Heart left ventricle (tissue), 16 donors: ENCODE measurements at regions not wholly inside any gene's neighbourhood (a gene's known extent, or its start where the extent isn't known, plus 50 kb on each side); places are given as distances from the start of the nearest gene placed in this dataset.

Source experiments
- ATAC-seq, 4 donors: fragments of 200-7000 bp; cut with Tn5 transposase; one replicate each; pipeline ENCODE4 v1.9.1; 2020 to 2022; ENCODE audit warnings: moderate library complexity in 4 of 4, mild to moderate bottlenecking in 3 of 4, moderate number of reproducible peaks in 1 of 4
- DNase-seq, 5 donors: peaks; one replicate each; pipeline ENCODE4 v3.0.0-alpha.2; 2020
- H3K27ac ChIP-seq, 12 donors: fragments of 200-600 bp; sonication (generic) in 4 of 12; one replicate each; pipeline versions ENCODE4 v1.5.0 to v1.8.0; 2016 to 2022; ENCODE audit warnings: mild to moderate bottlenecking in 2 of 12
- H3K27me3 ChIP-seq, 9 donors: fragments of 200-600 bp; sonication (generic) in 2 of 9; one replicate each; pipeline versions ENCODE4 v1.5.1 to v1.8.0; 2016 to 2022; ENCODE audit warnings: mild to moderate bottlenecking in 3 of 9
- H3K36me3 ChIP-seq, 9 donors: fragments of 200-600 bp; sonication (generic) in 2 of 9; one replicate each; pipeline versions ENCODE4 v1.5.0 to v1.8.0; 2018 to 2022; ENCODE audit warnings: mild to moderate bottlenecking in 2 of 9
- H3K4me1 ChIP-seq, 12 donors: fragments of 200-600 bp; sonication (generic) in 4 of 12; one replicate each; pipeline versions ENCODE4 v1.5.0 to v1.8.0; 2016 to 2022; ENCODE audit warnings: mild to moderate bottlenecking in 3 of 12
- H3K4me3 ChIP-seq, 12 donors: fragments of 200-600 bp; sonication (generic) in 4 of 12; one replicate each; pipeline versions ENCODE4 v1.5.0 to v1.8.0; 2017 to 2022; ENCODE audit warnings: mild to moderate bottlenecking in 9 of 12, moderate library complexity in 4 of 12
- H3K9me3 ChIP-seq, 12 donors: fragments of 200-600 bp; sonication (generic) in 4 of 12; one replicate each; pipeline versions ENCODE4 v1.5.0 to v1.8.0; 2016 to 2022; ENCODE audit warnings: mild to moderate bottlenecking in 1 of 12
- CTCF ChIP-seq, 12 donors: fragments of 200-600 bp; sonication (generic) in 4 of 12; IDR thresholded peaks; one replicate each; pipeline versions ENCODE4 v1.5.0 to v1.8.0; 2018 to 2022; ENCODE audit warnings: antibody characterized with exemption in 12 of 12, mild to moderate bottlenecking in 5 of 12
- POLR2A ChIP-seq, 2 donors: fragments of 450-650 bp; IDR thresholded peaks; one replicate each; pipeline ENCODE4 v1.6.1; 2017; ENCODE audit warnings: antibody characterized with exemption in 2 of 2, mild to moderate bottlenecking in 2 of 2, moderate library complexity in 2 of 2
- WGBS, 4 donors: extraction: QIAGEN DNeasy Blood & Tissue Kit in 2 of 4; methylation state at CpG; one replicate each; pipeline versions ENCODE4 v1.1.5 to v1.1.7; 2013 to 2018; 5-methylcytosine and 5-hydroxymethylcytosine counted together
- intact Hi-C, 10 donors: fragments of 100-400 bp; cut with DNase I; formaldehyde crosslinking; loops; one replicate each; pipeline versions ENCODE4 v1.11.1 to v1.14.2; 2022
- donor health status: ischemic (EF 13 %, LVEDD 7.1; RV severe dilation, severe dysfunction).
- donor health status: healthy with polysubstance abuse.
- donor health status: DM: no; HTN: yes; CAD: no.
- donor health status: DM: no; HTN: no; CAD: no.
- donor health status: ischemic (EF 25% LVEDD 6.9; RV normal size, moderate dysfunction).
- donor health status: ischemic (EF 25% LVEDD 5.7; RV mildly dilated, moderate dysfunction).
- donor health status: healthy.
- donor health status: DM: yes; HTN: yes; CAD: no.
- donor health status: ischemic (EF 35%, LVEDD 5.7; RV mildly dilated, moderate dysfunction).
- donor health status: nonischemic (EF 11% LVEDD 7.7; RV severe dilation, severe dysfunction).
- donor health status: DM: yes; HTN: yes; CAD: no.
- donor health status: PGD.
- donor health status: ischemic (EF 29% LVEDD 5.4; RV normal size, mild dysfunction).
- donor health status: nonischemic (EF 23%, LVEDD 6.1; RV moderate dilation, normal function).

GRCh38 chr1:47703981-47704596 is 266.2 kb downstream of the FOXD2 start:
- TF ChIP-seq POLR2A (IDR thresholded peaks at IDR 0.05): no peak
- peak in 3 of 12 donors; percentile 17 to 41 (median 20) for TF ChIP-seq CTCF (IDR thresholded peaks at IDR 0.05)
- peaks cover 4 to 45% (median 26%) of the 10 kb centered on the region in 9 donors for H3K27me3 ChIP-seq
- peaks cover 0 to 13% (median 7%) of the 10 kb centered on the region in 12 donors for H3K4me1 ChIP-seq
- DNase-seq (no peak), ATAC-seq (no peak)
- no peak overlapping the region for H3K27ac ChIP-seq
- H3K9me3 ChIP-seq: no peaks in the 10 kb centered on the region
- H3K36me3 ChIP-seq: no peaks in the 10 kb centered on the region
- 77 to 82% (median 79%) methylated on average over 8 of the region's 8 CpGs for WGBS, 4 donors
- intact Hi-C loops: no loop called here
- H3K4me3 ChIP-seq: no peak overlapping the region

- DNase-seq: no peak
- H3K4me3 ChIP-seq: no peak overlapping the region
- H3K9me3 ChIP-seq: no peaks in the 10 kb centered on the region
- TF ChIP-seq POLR2A (IDR thresholded peaks at IDR 0.05) (no peak), CTCF (IDR thresholded peaks at IDR 0.05) (no peak)
- 67 to 75% (median 72%) methylated on average over 6 of the region's 6 CpGs for WGBS, 4 donors
- no peaks in the 10 kb centered on the region for H3K36me3 ChIP-seq
- H3K4me1 ChIP-seq: peaks cover 7 to 29% (median 21%) of the 10 kb centered on the region in 12 donors
- H3K27ac ChIP-seq: no peak overlapping the region
- no peak for ATAC-seq
- intact Hi-C loops: loop anchor here in 3 of 10 donors (5.0 kb wide), 2 partner anchors 178 to 258 kb away; no protein-coding TSS in a partner anchor
- peaks cover 13 to 60% (median 42%) of the 10 kb centered on the region in 9 donors for H3K27me3 ChIP-seq
Observed at GRCh38 chr1:47705517-47706130, 267.8 kb downstream of the FOXD2 start.

- ATAC-seq: no peak
- Histone ChIP-seq H3K9me3 (no peaks in the 10 kb centered on the region), H3K27me3 (peaks cover 13 to 78% (median 59%) of the 10 kb centered on the region in 9 donors), H3K4me1 (peaks cover 7 to 32% (median 22%) of the 10 kb centered on the region in 12 donors), H3K36me3 (no peaks in the 10 kb centered on the region), H3K27ac (no peak overlapping the region), H3K4me3 (no peak overlapping the region)
- WGBS, 4 donors: 35 to 47% (median 39%) methylated on average over 4 to 6 of the region's 6 CpGs
- TF ChIP-seq CTCF (IDR thresholded peaks at IDR 0.05) (no peak), POLR2A (IDR thresholded peaks at IDR 0.05) (no peak)
- intact Hi-C loops: loop anchor here in 3 of 10 donors (5.0 kb wide), 2 partner anchors 180 to 260 kb away; no protein-coding TSS in a partner anchor
- DNase-seq: no peak
Observed at GRCh38 chr1:47707503-47707902, 269.7 kb downstream of the FOXD2 start.

- H3K27ac ChIP-seq: no peak overlapping the region
- H3K27me3 ChIP-seq: peaks cover 13 to 84% (median 65%) of the 10 kb centered on the region in 9 donors
- H3K4me1 ChIP-seq: peaks cover 7 to 32% (median 22%) of the 10 kb centered on the region in 12 donors
- DNase-seq (no peak), ATAC-seq (no peak)
- intact Hi-C loops: loop anchor here in 3 of 10 donors (5.0 kb wide), 2 partner anchors 181 to 261 kb away; no protein-coding TSS in a partner anchor
- H3K4me3 ChIP-seq: peak overlapping the region in 1 of 12 donors; percentile 53
- no peak for TF ChIP-seq CTCF (IDR thresholded peaks at IDR 0.05)
- H3K9me3 ChIP-seq: no peaks in the 10 kb centered on the region
- 9 to 14% (median 12%) methylated on average over 21 of the region's 21 CpGs for WGBS, 4 donors
- no peaks in the 10 kb centered on the region for H3K36me3 ChIP-seq
Observed at GRCh38 chr1:47708019-47708535, 270.2 kb downstream of the FOXD2 start.
